GM18511 (cell line): ENCODE measurements at regions not wholly inside any gene's neighbourhood (a gene's known extent, or its start where the extent isn't known, plus 50 kb on each side); places are given as distances from the start of the nearest gene placed in this dataset.

ENCODE experiments used
- ATAC-seq: cut with Tn5 transposase; IDR thresholded peaks from one replicate; pipeline ENCODE4 v1.9.1; 2021; ENCODE audit warnings: mild to moderate bottlenecking, moderate library complexity; ENCODE audit not compliant: unreplicated experiment

- ATAC-seq: no peak
Observed at GRCh38 chr4:127080141-127080540, 552.6 kb upstream of the INTU start.

GRCh38 chr4:127081041-127081440 is 551.7 kb upstream of the INTU start:
- ATAC-seq: no peak

- no peak for ATAC-seq
Observed at GRCh38 chr4:127082986-127083385, 549.8 kb upstream of the INTU start.

GRCh38 chr4:127084666-127085065 is 548.1 kb upstream of the INTU start:
- no peak for ATAC-seq

GRCh38 chr4:127097061-127097460 is 535.7 kb upstream of the INTU start:
- no peak for ATAC-seq

GRCh38 chr4:127102361-127102760 is 530.4 kb upstream of the INTU start:
- no peak for ATAC-seq

- no peak for ATAC-seq
Observed at GRCh38 chr4:127103681-127104115, 529.1 kb upstream of the INTU start.

GRCh38 chr4:127113844-127114362 is 518.9 kb upstream of the INTU start:
- ATAC-seq: no peak

GRCh38 chr4:127118681-127119080 is 514.1 kb upstream of the INTU start:
- no peak for ATAC-seq

- ATAC-seq: no peak
Observed at GRCh38 chr4:127120441-127121090, 512.2 kb upstream of the INTU start.

GRCh38 chr4:127124919-127125318 is 507.8 kb upstream of the INTU start:
- no peak for ATAC-seq

- ATAC-seq: no peak
Observed at GRCh38 chr4:127126718-127127117, 506.0 kb upstream of the INTU start.

GRCh38 chr4:127131527-127131926 is 501.2 kb upstream of the INTU start:
- ATAC-seq: no peak

- ATAC-seq: no peak
Observed at GRCh38 chr4:127134490-127134889, 498.3 kb upstream of the INTU start.

GRCh38 chr4:127138586-127138985 is 494.2 kb upstream of the INTU start:
- ATAC-seq: no peak

GRCh38 chr4:127139788-127140286 is 492.9 kb upstream of the INTU start:
- ATAC-seq: no peak

- no peak for ATAC-seq
Observed at GRCh38 chr4:127140306-127140705, 492.5 kb upstream of the INTU start.

GRCh38 chr4:127141856-127142255 is 490.9 kb upstream of the INTU start:
- ATAC-seq: no peak

GRCh38 chr4:127143460-127144195 is 489.1 kb upstream of the INTU start:
- ATAC-seq: no peak

- ATAC-seq: no peak
Observed at GRCh38 chr4:127145006-127145540, 487.7 kb upstream of the INTU start.

- ATAC-seq: no peak
Observed at GRCh38 chr4:127148165-127148564, 484.6 kb upstream of the INTU start.

- ATAC-seq: no peak
Observed at GRCh38 chr4:127149086-127149485, 483.7 kb upstream of the INTU start.
